ENCODE measurements at regions not wholly inside any gene's neighbourhood (a gene's known extent, or its start where the extent isn't known, plus 50 kb on each side); places are given as distances from the start of the nearest gene placed in this dataset.

GRCh38 chr11:35061516-35062440 lies 77.2 kb upstream of the CD44 start:
- no peak for TF ChIP-seq CTCF (IDR thresholded peaks at IDR 0.05; ENCODE audit: insufficient read depth, low read length)
- TF ChIP-seq GABPA (IDR thresholded peaks at IDR 0.05; ENCODE audit: low read depth): no peak
